BJ (cell line): ENCODE measurements at regions not wholly inside any gene's neighbourhood (a gene's known extent, or its start where the extent isn't known, plus 50 kb on each side); places are given as distances from the start of the nearest gene placed in this dataset.

ENCODE experiments used
- CTCF ChIA-PET: fragments of 350-600 bp; formaldehyde crosslinking; extraction: SDS; loops from one replicate; lab custom pipeline; 2021; ENCODE audit warnings: antibody characterized with exemption, inconsistent platforms; lab: Yijun Ruan, JAX
- POLR2A ChIA-PET: fragments of 300-600 bp; sonication (Branson Sonifier 250); formaldehyde crosslinking; extraction: SDS; loops from one replicate; lab custom pipeline; 2021; ENCODE audit warnings: antibody characterized with exemption; lab: Charles Lee
- DNase-seq: peaks from one replicate; pipeline ENCODE4 v3.0.0-alpha.2; 2011; ENCODE audit warnings: low read depth
- H3K27me3 ChIP-seq: 2 replicates; pipeline ENCODE4 v1.6.0; 2011; ENCODE audit warnings: low read length; ENCODE audit not compliant: control insufficient read depth, insufficient read depth
- H3K36me3 ChIP-seq: 2 replicates; pipeline ENCODE4 v1.5.1; 2011; ENCODE audit warnings: low read length; ENCODE audit not compliant: control insufficient read depth, insufficient read depth
- H3K4me3 ChIP-seq: 2 replicates; pipeline ENCODE4 v1.5.1; 2011; ENCODE audit warnings: low read depth, mild to moderate bottlenecking, control low read depth, low read length
- CTCF ChIP-seq: IDR thresholded peaks from 2 replicates; pipeline ENCODE4 v1.5.1; 2011; ENCODE audit warnings: low read depth, mild to moderate bottlenecking, control low read depth, inconsistent platforms, low read length, moderate library complexity; ENCODE audit not compliant: insufficient read depth

- ChIA-PET POLR2A (no interaction called here), CTCF (no interaction called here)
- TF ChIP-seq CTCF, result no peak
- H3K4me3 ChIP-seq, result no peak overlapping the region
- H3K27me3 ChIP-seq, result no peaks in the 10 kb centered on the region
- DNase-seq, result no peak
- H3K36me3 ChIP-seq, result no peaks in the 10 kb centered on the region
Measured at GRCh38 chr9:26477963-26478362, 414.6 kb downstream of the CAAP1 start.

GRCh38 chr9:26471261-26471660, 421.3 kb downstream of the CAAP1 start:
- POLR2A ChIA-PET, result no interaction called here

GRCh38 chr9:26470284-26470683, 422.3 kb downstream of the CAAP1 start:
- TF ChIP-seq CTCF, result no peak
- Histone ChIP-seq H3K27me3 (no peaks in the 10 kb centered on the region), H3K36me3 (no peaks in the 10 kb centered on the region), H3K4me3 (no peak overlapping the region)
- ChIA-PET CTCF (interaction anchor here (0.6 kb wide), 1 partner anchor 199 kb away, joined by 3 read pairs; no protein-coding TSS in a partner anchor), POLR2A (no interaction called here)
- DNase-seq, result no peak

More at GRCh38 chr9:26471261-26471660, 421.3 kb downstream of the CAAP1 start:
- no peak for DNase-seq
- CTCF ChIA-PET, result no interaction called here
- Histone ChIP-seq H3K27me3 (no peaks in the 10 kb centered on the region), H3K4me3 (no peak overlapping the region), H3K36me3 (no peaks in the 10 kb centered on the region)
- TF ChIP-seq CTCF, result no peak

GRCh38 chr9:26463837-26464236, 428.8 kb downstream of the CAAP1 start:
- TF ChIP-seq CTCF, result no peak
- DNase-seq, result no peak
- Histone ChIP-seq H3K27me3 (no peaks in the 10 kb centered on the region), H3K4me3 (no peak overlapping the region), H3K36me3 (no peaks in the 10 kb centered on the region)
- ChIA-PET POLR2A (no interaction called here), CTCF (no interaction called here)

GRCh38 chr9:26462751-26463150, 429.9 kb downstream of the CAAP1 start:
- DNase-seq, result no peak
- ChIA-PET CTCF (no interaction called here), POLR2A (no interaction called here)
- Histone ChIP-seq H3K4me3 (no peak overlapping the region), H3K27me3 (no peaks in the 10 kb centered on the region), H3K36me3 (no peaks in the 10 kb centered on the region)
- TF ChIP-seq CTCF, result no peak
